GM21515 (cell line): ENCODE measurements at regions not wholly inside any gene's neighbourhood (a gene's known extent, or its start where the extent isn't known, plus 50 kb on each side); places are given as distances from the start of the nearest gene placed in this dataset.
A peak's percentile ranks its signal among the peaks of the same experiment; 100 is the strongest.

ENCODE experiments used
- ATAC-seq: cut with Tn5 transposase; IDR thresholded peaks from one replicate; pipeline ENCODE4 v1.9.1; 2021; ENCODE audit not compliant: unreplicated experiment

GRCh38 chr21:36532769-36533467, 53.0 kb upstream of the CLDN14 start:
- no peak for ATAC-seq

- no peak for ATAC-seq
These were observed 53.5 kb upstream of the CLDN14 start for GRCh38 chr21:36533468-36533848.

- ATAC-seq = no peak
These were observed 54.7 kb upstream of the CLDN14 start for GRCh38 chr21:36534656-36535055.

- peak; percentile 65 for ATAC-seq
These were observed 55.8 kb upstream of the CLDN14 start for GRCh38 chr21:36535618-36536241.

- ATAC-seq = no peak
These were observed 58.8 kb upstream of the CLDN14 start for GRCh38 chr21:36538761-36539160.

GRCh38 chr21:36539434-36540150, 59.7 kb upstream of the CLDN14 start:
- ATAC-seq = no peak

- no peak for ATAC-seq
These were observed 60.8 kb upstream of the CLDN14 start for GRCh38 chr21:36540700-36541099.

GRCh38 chr21:36541721-36542139, 61.8 kb upstream of the CLDN14 start:
- ATAC-seq = no peak

GRCh38 chr21:36542312-36543101, 62.6 kb upstream of the CLDN14 start:
- peak; percentile 43 for ATAC-seq

- no peak for ATAC-seq
These were observed 64.0 kb upstream of the CLDN14 start for GRCh38 chr21:36543924-36544323.

- ATAC-seq = no peak
These were observed 64.6 kb upstream of the CLDN14 start for GRCh38 chr21:36544545-36544944.

- ATAC-seq = no peak
These were observed 66.0 kb upstream of the CLDN14 start for GRCh38 chr21:36545776-36546511.

GRCh38 chr21:36547464-36547863, 67.5 kb upstream of the CLDN14 start:
- ATAC-seq = no peak

GRCh38 chr21:36548866-36549265, 68.9 kb upstream of the CLDN14 start:
- ATAC-seq = no peak

GRCh38 chr21:36549470-36549869, 69.5 kb upstream of the CLDN14 start:
- ATAC-seq = no peak

GRCh38 chr21:36550761-36551160, 70.8 kb upstream of the CLDN14 start:
- ATAC-seq = no peak

GRCh38 chr21:36551321-36551720, 71.4 kb upstream of the CLDN14 start:
- ATAC-seq = no peak

- ATAC-seq = no peak
These were observed 72.0 kb upstream of the CLDN14 start for GRCh38 chr21:36551731-36552433.

- ATAC-seq = no peak
These were observed 72.5 kb upstream of the CLDN14 start for GRCh38 chr21:36552434-36552785.

GRCh38 chr21:36553406-36553805, 73.5 kb upstream of the CLDN14 start:
- no peak for ATAC-seq
